ENCODE measurements at regions not wholly inside any gene's neighbourhood (a gene's known extent, or its start where the extent isn't known, plus 50 kb on each side); places are given as distances from the start of the nearest gene placed in this dataset.

GRCh38 chr2:109680523-109681297 lies 66.5 kb downstream of the SOWAHC start:
- TF ChIP-seq ZNF16 (tag by site-specific recombination; IDR thresholded peaks at IDR 0.05; ENCODE audit: low read depth) (no peak), ZBTB17 (tag by site-specific recombination; IDR thresholded peaks at IDR 0.05) (no peak), ZBTB44 (tag by site-specific recombination; IDR thresholded peaks at IDR 0.05) (no peak), CTCF (tag by site-specific recombination; IDR thresholded peaks at IDR 0.05) (no peak), ZNF114 (tag by site-specific recombination; IDR thresholded peaks at IDR 0.05) (no peak)

All from HEK293 (cell line).